Sigmoid colon (tissue), 4 donors: ENCODE measurements at regions not wholly inside any gene's neighbourhood (a gene's known extent, or its start where the extent isn't known, plus 50 kb on each side); places are given as distances from the start of the nearest gene placed in this dataset.

Experiments
- EP300 ChIP-seq, 4 donors: sonication (generic); formaldehyde crosslinking; IDR thresholded peaks; one replicate each; pipeline ENCODE4 v1.6.1; 2017; ENCODE audit warnings: antibody characterized with exemption in 4 of 4
- POLR2A ChIP-seq, 2 donors: fragments of 450-650 bp; IDR thresholded peaks; one replicate each; pipeline ENCODE4 v1.6.1; 2016; ENCODE audit warnings: antibody characterized with exemption in 2 of 2, mild to moderate bottlenecking in 2 of 2, moderate library complexity in 2 of 2
- POLR2AphosphoS5 ChIP-seq, 4 donors: sonication (generic); formaldehyde crosslinking; IDR thresholded peaks; one replicate each; pipeline ENCODE4 v1.6.1; 2017; ENCODE audit warnings: antibody characterized with exemption in 4 of 4
- TF ChIP-seq, protein P1 (sequence below), 4 experiments: fragments of 450-650 bp in 3 of 4; fragments of 200-600 bp in 1 of 4; IDR thresholded peaks; one replicate each; pipeline ENCODE4 v1.5.1; 2016 to 2019; ENCODE audit warnings: antibody characterized with exemption in 4 of 4, mild to moderate bottlenecking in 3 of 4, moderate library complexity in 2 of 4

DNA sequence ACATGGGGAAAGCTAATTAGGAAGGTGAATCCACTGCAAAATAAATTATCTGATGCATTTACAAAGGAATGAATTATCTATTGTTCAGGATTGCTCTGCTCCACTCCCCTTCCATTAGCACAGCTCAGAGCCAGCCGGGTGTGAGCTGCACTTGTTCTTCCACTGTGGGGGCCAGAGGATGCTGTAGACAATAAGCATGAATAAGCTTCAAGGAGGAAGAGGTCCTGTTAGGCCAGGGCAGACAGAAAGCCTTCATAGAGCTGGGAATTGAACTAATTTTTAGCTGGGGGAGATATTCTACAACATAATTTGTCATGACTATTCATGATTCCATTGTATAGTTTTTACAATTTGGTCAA is 137.6 kb upstream of the MAX start:
- TF ChIP-seq, protein P1, sequence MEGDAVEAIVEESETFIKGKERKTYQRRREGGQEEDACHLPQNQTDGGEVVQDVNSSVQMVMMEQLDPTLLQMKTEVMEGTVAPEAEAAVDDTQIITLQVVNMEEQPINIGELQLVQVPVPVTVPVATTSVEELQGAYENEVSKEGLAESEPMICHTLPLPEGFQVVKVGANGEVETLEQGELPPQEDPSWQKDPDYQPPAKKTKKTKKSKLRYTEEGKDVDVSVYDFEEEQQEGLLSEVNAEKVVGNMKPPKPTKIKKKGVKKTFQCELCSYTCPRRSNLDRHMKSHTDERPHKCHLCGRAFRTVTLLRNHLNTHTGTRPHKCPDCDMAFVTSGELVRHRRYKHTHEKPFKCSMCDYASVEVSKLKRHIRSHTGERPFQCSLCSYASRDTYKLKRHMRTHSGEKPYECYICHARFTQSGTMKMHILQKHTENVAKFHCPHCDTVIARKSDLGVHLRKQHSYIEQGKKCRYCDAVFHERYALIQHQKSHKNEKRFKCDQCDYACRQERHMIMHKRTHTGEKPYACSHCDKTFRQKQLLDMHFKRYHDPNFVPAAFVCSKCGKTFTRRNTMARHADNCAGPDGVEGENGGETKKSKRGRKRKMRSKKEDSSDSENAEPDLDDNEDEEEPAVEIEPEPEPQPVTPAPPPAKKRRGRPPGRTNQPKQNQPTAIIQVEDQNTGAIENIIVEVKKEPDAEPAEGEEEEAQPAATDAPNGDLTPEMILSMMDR (IDR thresholded peaks at IDR 0.05) = no peak
- TF ChIP-seq POLR2A (IDR thresholded peaks at IDR 0.05) (no peak), POLR2AphosphoS5 (IDR thresholded peaks at IDR 0.05) (no peak), EP300 (IDR thresholded peaks at IDR 0.05) (no peak)
